ENCODE measurements at regions not wholly inside any gene's neighbourhood (a gene's known extent, or its start where the extent isn't known, plus 50 kb on each side); places are given as distances from the start of the nearest gene placed in this dataset.

DNA sequence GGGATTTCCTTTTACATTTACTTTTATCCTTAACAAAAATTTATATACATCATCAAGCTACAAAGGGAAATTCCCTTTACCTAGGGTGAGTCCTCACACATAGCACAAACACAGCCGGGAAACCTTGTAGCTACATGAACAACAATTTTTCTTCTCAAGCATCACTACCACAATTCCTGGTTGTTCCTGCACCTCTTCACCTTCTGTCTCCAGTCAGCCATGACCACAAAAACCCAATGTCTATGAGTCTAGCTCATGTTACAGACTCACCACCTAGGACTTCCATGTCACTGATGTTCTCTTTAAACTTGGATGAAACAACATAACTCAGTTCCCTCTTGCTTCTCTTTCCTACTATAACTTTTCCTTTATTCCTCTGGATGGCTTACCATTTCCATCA is 460.4 kb downstream of the MBD2 start:
- Histone ChIP-seq H3K9me3 (ENCODE audit: low read depth, low read length) (no peaks in the 10 kb centered on the region), H3K4me3 (no peak overlapping the region), H3K36me3 (ENCODE audit: insufficient read depth, low read length) (no peaks in the 10 kb centered on the region), H3K27ac (no peak overlapping the region), H3K9ac (ENCODE audit: insufficient read length) (no peak overlapping the region)
- TF ChIP-seq FOXP2 (optimal IDR thresholded peaks at IDR 0.05; ENCODE audit: control extremely low read depth, extremely low read length, insufficient read depth) (no peak), EZH2 (IDR thresholded peaks at IDR 0.05) (no peak), POLR2AphosphoS5 (IDR thresholded peaks at IDR 0.05; ENCODE audit: borderline replicate concordance, low read depth, low read length) (no peak)
- DNase-seq (ENCODE audit: low read depth, low spot score), result no peak

DNA sequence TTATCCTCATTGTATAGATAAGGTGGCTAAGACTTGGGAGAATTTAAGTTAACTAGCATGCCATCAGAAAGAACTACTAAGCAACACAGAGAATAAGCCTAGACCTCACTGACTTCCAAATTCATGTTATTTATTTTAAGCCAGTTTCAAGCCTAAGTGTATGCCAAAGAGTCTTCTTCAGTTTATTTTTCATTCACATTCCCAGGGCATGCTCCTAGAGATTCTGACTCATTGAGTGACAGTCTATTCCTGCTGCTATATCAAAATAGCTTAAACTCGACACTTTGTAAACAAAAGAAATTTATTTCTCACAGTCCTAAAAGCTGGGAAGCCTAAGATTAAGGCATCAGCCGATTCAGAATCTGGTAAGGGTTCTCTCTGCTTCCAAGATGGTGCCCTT is 467.1 kb downstream of the MBD2 start:
- no peak for DNase-seq (ENCODE audit: low read depth, low spot score)
- no peak overlapping the region for H3K9ac ChIP-seq (ENCODE audit: insufficient read length)
- no peak overlapping the region for H3K27ac ChIP-seq
- no peaks in the 10 kb centered on the region for H3K36me3 ChIP-seq (ENCODE audit: insufficient read depth, low read length)
- H3K9me3 ChIP-seq (ENCODE audit: low read depth, low read length), result no peaks in the 10 kb centered on the region
- no peak overlapping the region for H3K4me3 ChIP-seq
- TF ChIP-seq POLR2AphosphoS5 (IDR thresholded peaks at IDR 0.05; ENCODE audit: borderline replicate concordance, low read depth, low read length) (no peak), EZH2 (IDR thresholded peaks at IDR 0.05) (no peak), FOXP2 (optimal IDR thresholded peaks at IDR 0.05; ENCODE audit: control extremely low read depth, extremely low read length, insufficient read depth) (no peak)

- Histone ChIP-seq H3K36me3 (ENCODE audit: insufficient read depth, low read length) (no peaks in the 10 kb centered on the region), H3K27ac (no peak overlapping the region), H3K9me3 (ENCODE audit: low read depth, low read length) (no peaks in the 10 kb centered on the region), H3K4me3 (no peak overlapping the region), H3K9ac (ENCODE audit: insufficient read length) (no peak overlapping the region)
- TF ChIP-seq EZH2 (IDR thresholded peaks at IDR 0.05) (no peak), FOXP2 (optimal IDR thresholded peaks at IDR 0.05; ENCODE audit: control extremely low read depth, extremely low read length, insufficient read depth) (no peak), POLR2AphosphoS5 (IDR thresholded peaks at IDR 0.05; ENCODE audit: borderline replicate concordance, low read depth, low read length) (no peak)
- no peak for DNase-seq (ENCODE audit: low read depth, low spot score)
Measured at GRCh38 chr18:53756610-53756972, 467.9 kb downstream of the MBD2 start.

- Histone ChIP-seq H3K36me3 (ENCODE audit: insufficient read depth, low read length) (no peaks in the 10 kb centered on the region), H3K9ac (ENCODE audit: insufficient read length) (no peak overlapping the region), H3K27ac (no peak overlapping the region), H3K4me3 (no peak overlapping the region), H3K9me3 (ENCODE audit: low read depth, low read length) (no peaks in the 10 kb centered on the region)
- no peak for DNase-seq (ENCODE audit: low read depth, low spot score)
- TF ChIP-seq POLR2AphosphoS5 (IDR thresholded peaks at IDR 0.05; ENCODE audit: borderline replicate concordance, low read depth, low read length), result no peak
- TF ChIP-seq EZH2 (IDR thresholded peaks at IDR 0.05), result no peak
- no peak for TF ChIP-seq FOXP2 (optimal IDR thresholded peaks at IDR 0.05; ENCODE audit: control extremely low read depth, extremely low read length, insufficient read depth)
Measured at GRCh38 chr18:53755914-53756609, 468.4 kb downstream of the MBD2 start.

DNA sequence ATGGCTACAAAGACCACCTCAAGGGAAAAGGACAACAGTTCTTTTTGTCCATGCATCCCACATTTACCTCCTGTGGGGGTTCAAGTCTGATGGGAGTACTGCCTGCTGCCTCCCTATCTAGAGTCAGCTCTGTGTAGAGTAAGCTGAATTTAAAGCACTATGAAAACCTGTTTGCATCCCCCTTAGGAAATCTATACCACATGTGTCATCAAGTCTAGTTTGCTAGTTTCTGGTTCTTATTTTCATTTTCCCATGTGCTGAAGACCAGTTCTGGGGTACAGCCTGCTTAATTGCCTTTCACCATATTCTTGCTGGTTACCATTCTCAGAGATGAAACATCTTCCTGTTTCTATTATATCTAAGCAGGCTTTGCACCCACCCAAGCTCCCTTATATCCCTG is 470.3 kb downstream of the MBD2 start:
- H3K4me3 ChIP-seq, result no peak overlapping the region
- H3K27ac ChIP-seq, result no peak overlapping the region
- H3K9me3 ChIP-seq (ENCODE audit: low read depth, low read length), result no peaks in the 10 kb centered on the region
- H3K9ac ChIP-seq (ENCODE audit: insufficient read length), result no peak overlapping the region
- no peak for TF ChIP-seq EZH2 (IDR thresholded peaks at IDR 0.05)
- TF ChIP-seq POLR2AphosphoS5 (IDR thresholded peaks at IDR 0.05; ENCODE audit: borderline replicate concordance, low read depth, low read length), result no peak
- DNase-seq (ENCODE audit: low read depth, low spot score), result no peak
- H3K36me3 ChIP-seq (ENCODE audit: insufficient read depth, low read length), result no peaks in the 10 kb centered on the region

DNA sequence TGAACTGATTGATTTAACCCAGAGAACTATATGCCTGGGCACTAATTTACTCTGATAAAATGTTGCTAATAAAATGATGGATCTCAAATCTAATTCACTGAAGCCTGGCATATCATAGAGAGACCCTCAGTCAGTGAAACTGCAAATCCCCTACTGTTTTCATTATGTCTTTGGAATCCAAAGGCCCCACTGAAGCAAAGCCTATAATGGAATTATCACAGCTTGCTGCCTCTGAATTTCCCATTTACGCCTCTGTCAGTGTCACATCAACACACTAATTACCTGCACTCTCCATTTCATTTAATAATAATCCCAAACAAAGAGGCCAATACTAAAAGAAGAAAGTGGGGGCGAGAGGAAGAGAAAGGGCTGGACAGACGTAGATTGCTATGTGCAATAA is 470.9 kb downstream of the MBD2 start:
- Histone ChIP-seq H3K9ac (ENCODE audit: insufficient read length) (no peak overlapping the region), H3K9me3 (ENCODE audit: low read depth, low read length) (no peaks in the 10 kb centered on the region), H3K27ac (no peak overlapping the region), H3K4me3 (no peak overlapping the region), H3K36me3 (ENCODE audit: insufficient read depth, low read length) (no peaks in the 10 kb centered on the region)
- no peak for DNase-seq (ENCODE audit: low read depth, low spot score)
- TF ChIP-seq POLR2AphosphoS5 (IDR thresholded peaks at IDR 0.05; ENCODE audit: borderline replicate concordance, low read depth, low read length) (no peak), EZH2 (IDR thresholded peaks at IDR 0.05) (no peak), FOXP2 (optimal IDR thresholded peaks at IDR 0.05; ENCODE audit: control extremely low read depth, extremely low read length, insufficient read depth) (no peak)

DNA sequence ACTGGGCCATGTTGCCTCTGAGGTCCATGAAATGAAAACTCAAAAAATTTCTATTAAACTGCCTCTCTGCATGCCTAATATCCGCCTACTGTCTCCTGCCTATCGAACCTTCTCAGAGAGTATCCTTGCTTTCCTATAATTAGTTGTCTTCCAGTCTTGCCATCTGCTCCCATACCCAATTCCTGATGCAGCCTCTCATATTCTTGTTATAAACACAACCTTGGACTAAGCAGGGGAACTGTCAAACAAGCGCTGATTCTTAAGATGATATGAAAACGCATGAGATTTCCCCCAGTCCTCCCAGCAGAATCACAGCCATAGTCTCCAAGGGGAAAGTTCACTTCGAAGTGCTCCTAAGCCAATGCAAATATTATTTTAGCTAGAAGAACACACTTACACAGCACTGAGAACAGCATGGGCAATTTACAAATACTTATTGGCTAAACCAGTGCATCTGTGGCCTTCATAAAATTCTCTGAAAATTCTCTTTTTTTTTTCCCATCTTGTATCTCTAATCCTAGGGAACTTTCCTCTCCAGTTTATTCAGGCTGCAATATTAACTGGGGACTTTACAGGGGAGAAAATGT is 471.6 kb downstream of the MBD2 start:
- H3K4me3 ChIP-seq, result no peak overlapping the region
- TF ChIP-seq EZH2 (IDR thresholded peaks at IDR 0.05) (no peak), FOXP2 (optimal IDR thresholded peaks at IDR 0.05; ENCODE audit: control extremely low read depth, extremely low read length, insufficient read depth) (no peak), POLR2AphosphoS5 (IDR thresholded peaks at IDR 0.05; ENCODE audit: borderline replicate concordance, low read depth, low read length) (no peak)
- H3K27ac ChIP-seq, result no peak overlapping the region
- DNase-seq (ENCODE audit: low read depth, low spot score), result no peak
- H3K36me3 ChIP-seq (ENCODE audit: insufficient read depth, low read length), result no peaks in the 10 kb centered on the region
- H3K9ac ChIP-seq (ENCODE audit: insufficient read length), result no peak overlapping the region
- H3K9me3 ChIP-seq (ENCODE audit: low read depth, low read length), result no peaks in the 10 kb centered on the region

DNA sequence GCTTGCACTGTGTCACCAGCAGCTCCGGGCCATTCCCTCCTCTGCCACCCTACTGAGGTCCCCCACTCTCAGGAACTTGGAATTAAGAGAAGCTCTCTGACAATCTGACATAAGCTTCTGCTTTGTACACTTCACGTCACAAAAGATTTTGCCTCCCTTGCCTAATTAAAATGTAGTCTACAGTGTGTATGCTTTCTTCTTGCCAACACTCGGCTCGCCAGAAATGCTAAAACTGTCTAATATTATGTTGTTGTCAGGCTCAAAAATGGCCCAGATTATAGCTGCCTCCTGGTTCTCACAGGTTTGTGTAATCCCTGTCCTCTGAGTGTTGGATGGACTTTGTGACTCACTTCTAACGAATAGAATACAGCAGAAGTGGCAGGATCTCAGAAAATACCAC is 474.7 kb downstream of the MBD2 start:
- H3K9ac ChIP-seq (ENCODE audit: insufficient read length), result no peak overlapping the region
- H3K4me3 ChIP-seq, result no peak overlapping the region
- DNase-seq (ENCODE audit: low read depth, low spot score), result no peak
- TF ChIP-seq POLR2AphosphoS5 (IDR thresholded peaks at IDR 0.05; ENCODE audit: borderline replicate concordance, low read depth, low read length) (no peak), EZH2 (IDR thresholded peaks at IDR 0.05) (no peak), FOXP2 (optimal IDR thresholded peaks at IDR 0.05; ENCODE audit: control extremely low read depth, extremely low read length, insufficient read depth) (no peak)
- H3K36me3 ChIP-seq (ENCODE audit: insufficient read depth, low read length), result no peaks in the 10 kb centered on the region
- no peak overlapping the region for H3K27ac ChIP-seq
- H3K9me3 ChIP-seq (ENCODE audit: low read depth, low read length), result no peaks in the 10 kb centered on the region
